Ecto neural progenitor cell (in vitro differentiated cells): ENCODE measurements at regions not wholly inside any gene's neighbourhood (a gene's known extent, or its start where the extent isn't known, plus 50 kb on each side); places are given as distances from the start of the nearest gene placed in this dataset.

Experiments used
- DNase-seq: peaks from one replicate; pipeline ENCODE4 v3.0.0-alpha.2; 2018; ENCODE audit warnings: low spot score

DNA sequence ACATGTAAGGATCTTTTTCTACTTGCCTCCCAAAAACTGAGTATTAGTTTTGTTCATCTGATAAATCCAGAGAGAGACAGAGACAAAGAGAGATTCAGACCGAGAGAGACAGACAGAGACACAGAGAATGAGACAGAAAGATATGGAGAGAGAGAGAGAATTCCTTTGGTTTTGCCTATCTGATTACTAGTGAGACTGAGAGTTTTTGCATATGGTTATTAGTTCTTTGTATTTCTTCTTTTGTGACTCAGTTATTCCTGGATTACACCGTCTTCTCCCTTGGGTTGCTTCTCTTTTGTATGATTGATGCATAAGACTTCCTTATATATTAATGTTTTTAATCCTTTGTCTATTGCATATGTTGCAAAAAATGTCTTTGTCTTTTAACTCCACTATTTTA, 91.2 kb upstream of the SPATA31C2 start:
- no peak for DNase-seq

DNA sequence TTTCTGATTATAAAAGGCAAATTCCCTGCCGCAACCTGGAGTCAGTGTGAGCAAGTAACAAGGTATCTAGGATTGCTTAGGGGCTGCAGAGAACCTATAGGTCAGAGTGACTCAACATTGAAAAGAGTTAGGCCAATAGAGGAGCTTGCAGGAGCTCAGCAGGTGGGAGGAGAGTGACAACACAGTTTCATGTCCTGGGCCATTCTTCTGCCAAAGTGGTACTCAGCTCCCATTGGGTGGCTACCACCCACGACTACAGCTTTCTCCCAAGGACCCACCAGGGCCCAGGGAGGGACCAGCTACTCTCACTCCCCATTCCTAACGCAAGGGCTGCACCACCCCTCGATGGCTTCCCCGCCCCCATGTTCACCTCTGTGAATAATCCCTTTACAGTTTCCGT, 86.7 kb upstream of the SPATA31C2 start:
- no peak for DNase-seq

DNA sequence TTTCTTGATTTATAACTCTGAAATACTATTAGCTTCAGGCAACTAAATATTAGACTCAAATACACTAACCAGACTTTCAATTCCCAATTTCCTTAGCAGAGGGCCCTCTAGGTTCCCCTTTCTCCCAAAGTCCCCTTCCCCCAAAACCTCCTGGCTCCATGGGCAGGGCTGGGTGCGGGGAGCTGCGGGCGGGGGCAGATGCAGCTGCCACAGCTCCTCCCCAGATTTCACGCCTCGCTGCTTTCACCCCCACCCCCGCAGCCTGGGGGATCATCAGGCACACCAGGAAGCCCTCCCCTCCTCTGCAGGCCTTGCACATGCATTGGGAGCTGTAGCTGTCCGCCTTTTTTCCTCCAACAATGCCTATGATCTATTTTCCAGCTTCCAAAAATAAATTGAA, 82.8 kb upstream of the SPATA31C2 start:
- no peak for DNase-seq

DNA sequence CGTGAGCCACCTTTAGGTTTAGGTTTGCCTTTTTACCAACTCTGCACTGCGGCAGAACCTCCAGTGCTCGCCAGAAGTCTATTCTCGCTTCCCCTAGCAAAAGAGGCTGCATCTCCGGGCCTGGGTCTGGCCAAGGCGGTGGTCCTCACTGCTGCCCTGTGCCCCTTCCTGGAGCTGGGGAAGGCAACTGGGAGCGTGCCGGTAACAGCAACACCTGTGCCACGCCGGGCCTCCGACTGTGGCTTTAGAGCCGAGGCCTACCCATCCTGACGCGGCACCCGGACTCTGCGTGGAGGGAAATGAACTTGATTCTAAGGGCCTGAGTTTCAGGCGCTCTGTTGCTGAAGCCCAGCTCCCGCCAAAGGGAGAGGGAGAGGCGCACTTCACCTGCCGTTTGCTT, 82.4 kb upstream of the SPATA31C2 start:
- DNase-seq = no peak

DNA sequence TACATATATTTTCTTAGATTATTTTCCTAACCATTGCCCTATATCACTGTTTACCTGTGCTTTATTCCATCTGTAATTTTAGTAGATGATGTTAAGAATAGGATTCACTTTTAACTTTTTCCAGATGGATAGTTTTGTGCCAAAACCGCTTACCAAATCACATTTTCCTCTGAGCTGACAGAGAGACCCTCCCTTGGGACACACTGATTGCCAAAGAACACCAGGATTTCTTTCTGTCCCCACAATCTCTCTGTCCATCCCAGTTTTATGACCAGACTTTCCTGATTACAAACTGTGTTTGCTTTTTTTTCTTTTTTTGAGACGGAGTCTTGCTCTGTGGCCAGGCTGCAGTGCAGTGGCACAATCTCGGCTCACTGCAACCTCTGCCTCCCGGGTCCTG, 81.3 kb upstream of the SPATA31C2 start:
- DNase-seq = no peak

DNA sequence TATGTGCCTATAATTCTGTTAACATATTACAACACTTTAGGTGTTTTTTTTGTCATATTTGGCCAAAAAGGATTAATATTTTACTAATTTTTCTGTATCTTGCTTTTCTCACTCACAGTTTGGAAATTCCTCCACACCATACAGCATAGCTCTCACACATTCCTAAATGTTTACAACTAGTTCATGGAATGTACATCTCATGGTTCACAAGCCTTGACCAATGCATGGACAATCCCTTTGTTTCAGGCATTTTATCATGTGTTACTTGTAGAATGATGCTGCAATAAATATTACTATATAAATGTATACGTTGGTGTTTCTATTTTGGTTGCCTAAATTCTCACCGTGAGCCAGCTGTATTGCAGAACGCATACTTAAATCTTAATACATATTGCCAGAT, 80.5 kb upstream of the SPATA31C2 start:
- DNase-seq = no peak

DNA sequence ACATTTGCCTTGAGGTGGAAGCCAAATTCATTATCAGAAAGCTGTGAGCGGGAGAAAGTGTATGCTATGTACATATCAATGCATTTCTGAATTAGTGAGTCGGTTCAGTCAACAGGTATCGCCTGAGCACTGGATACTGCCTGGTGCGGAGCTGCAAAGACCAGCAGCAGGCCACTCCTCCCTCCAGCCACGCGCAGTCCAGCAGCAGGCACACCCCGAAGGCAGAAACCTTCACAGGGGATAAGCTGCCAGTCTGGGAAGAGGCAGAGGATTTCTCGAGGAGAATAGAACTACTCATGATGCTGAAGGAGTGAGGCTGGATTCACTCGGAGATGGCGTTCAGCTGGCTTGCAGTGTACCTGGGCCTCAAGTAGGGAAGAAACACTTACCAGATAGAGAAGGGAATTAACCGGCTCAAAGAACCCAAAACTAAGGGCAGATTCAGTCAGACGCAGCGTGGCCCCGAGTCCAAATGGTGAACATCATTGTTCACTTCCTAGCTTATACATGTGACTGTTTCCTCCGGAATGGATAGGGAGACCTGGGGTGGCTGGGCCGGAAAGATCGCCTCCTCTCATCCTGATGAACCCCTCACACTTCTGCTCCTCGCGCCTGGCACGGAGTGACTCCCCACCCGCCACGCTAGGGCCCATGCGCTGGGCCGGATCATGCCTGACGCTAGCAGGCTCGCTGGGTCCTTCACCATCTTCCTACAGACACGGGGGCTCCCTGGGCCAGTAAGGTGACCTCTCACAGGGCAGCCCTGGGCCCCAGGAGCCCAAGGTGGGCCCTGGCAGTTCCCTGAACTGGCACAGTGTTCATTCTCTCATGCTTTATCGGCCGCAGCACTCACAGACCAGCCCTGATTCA, 78.1 kb upstream of the SPATA31C2 start:
- no peak for DNase-seq

DNA sequence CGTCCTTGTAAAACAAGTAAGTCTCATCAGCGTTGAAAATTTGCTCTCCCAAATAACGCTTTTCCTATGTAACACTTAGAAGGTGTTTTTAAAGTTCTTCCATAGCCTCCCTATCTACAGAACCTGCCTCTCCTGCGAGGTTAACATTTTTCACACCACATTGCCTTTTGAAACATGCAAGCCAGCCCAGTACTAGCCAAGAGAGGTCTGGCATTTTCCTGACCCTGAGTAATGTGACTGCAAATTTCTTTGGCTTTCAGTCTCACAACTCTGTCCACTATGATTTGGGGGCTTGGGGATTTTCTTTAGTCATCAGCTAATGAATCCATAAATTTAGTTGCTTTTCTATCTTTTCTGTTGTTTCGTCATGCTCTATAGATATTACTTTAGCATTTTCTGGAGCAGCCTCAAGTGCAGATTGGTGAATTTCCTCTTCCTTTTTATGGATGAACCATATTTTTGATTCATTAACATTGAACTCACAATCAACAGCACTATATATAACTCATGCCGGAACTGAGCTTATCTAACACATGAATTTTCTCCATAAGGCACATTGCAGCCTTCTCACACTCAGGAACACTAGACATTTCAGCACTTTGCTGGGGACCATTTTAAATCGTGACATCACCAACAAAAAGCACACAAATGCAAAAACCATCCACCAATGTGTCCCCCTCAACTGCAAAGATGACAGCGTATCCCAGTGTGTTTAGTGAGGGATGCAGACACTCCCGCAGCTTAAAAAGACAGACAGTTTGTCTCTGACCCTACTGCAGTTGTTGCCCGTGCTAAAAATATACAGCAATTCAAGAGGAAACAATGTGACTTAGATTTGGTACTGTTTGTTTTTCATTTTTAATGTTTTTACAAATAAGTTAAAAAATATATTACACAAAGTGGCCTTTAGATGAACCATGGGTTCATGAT, 77.2 kb upstream of the SPATA31C2 start:
- no peak for DNase-seq

DNA sequence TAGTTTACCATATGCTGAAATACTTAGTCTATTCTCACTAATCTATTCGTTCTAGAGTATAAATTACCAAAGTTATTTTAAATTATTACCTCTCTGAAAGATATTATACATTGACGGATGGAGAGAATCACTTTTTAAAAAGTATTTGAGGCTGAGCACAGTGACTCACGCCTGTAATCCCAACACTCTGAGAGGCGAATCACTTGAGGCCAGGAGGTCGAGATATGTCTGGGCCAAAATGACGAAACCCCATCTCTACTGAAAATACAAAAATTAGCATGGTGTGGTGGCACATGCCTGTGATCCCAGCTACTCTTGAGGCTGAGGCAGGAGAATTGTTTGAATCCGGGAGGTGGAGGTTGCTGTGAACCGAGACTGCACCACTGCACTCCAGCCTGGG, 64.0 kb upstream of the SPATA31C2 start:
- no peak for DNase-seq

DNA sequence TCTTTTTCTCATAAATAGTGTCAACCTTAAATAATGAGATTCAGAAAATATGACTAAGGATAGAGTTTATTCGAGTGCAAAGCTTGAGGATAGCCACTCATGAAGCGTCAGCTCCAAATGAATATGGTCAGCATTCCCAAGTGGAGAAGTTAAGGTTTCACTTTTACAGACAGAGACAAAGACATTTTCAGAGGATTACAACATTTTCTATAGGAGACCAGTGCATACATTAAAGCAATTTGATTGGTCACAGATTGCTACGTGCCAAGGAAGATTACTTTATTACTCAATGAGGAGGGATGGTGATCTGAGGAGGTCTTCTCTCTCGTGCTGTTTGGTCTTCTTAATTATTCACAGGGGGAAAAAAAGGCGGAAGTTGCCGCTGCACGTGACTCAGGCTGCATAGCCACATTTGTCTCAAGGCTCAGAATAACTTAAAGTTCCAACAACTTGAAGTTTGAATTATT, 60.1 kb upstream of the SPATA31C2 start:
- no peak for DNase-seq

DNA sequence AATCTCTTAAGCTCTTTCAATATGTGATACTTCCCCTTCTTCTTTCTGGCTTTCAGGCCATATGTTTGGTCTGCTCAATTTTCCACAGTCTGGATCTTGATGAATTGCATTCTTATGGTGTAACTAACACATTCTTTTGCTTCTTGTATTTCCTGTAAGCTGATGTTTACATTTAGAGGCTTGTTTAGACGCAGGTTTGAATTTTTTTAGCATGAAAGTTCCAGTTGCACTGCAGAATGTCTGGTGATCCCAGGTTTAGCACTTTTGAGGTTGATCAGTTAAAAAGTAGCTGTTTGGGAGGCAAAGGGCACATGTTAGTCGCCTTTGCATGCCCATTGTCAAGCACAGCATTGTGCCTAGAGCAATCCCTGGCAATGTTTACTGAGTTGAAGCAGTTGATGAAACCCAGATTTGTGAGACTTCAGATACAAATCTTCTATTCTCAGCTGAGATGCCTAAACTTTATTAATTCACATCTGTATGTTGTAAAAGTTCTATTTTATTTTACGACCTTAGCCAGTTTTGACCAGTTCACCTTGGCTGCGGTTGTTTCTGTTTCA, 59.6 kb upstream of the SPATA31C2 start:
- DNase-seq = no peak

DNA sequence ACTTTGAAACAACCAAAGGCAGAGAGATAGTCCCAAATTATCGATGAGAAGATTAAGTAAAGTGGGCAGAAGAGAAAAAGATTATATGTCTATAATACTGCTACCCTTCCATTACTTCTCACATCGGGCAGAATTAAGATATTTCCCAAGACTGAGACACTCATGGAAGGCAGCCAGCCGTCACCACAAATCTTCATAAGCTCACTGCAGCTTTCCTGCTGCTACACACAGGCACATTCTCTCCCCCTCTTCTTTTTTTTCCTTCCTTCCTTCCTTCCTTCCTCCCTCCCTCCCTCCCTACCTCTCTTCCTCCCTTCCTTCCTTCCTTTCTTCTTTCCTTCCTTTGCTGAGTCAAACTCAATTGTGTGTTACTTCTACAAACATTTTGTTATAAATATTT, 58.7 kb upstream of the SPATA31C2 start:
- DNase-seq = no peak

DNA sequence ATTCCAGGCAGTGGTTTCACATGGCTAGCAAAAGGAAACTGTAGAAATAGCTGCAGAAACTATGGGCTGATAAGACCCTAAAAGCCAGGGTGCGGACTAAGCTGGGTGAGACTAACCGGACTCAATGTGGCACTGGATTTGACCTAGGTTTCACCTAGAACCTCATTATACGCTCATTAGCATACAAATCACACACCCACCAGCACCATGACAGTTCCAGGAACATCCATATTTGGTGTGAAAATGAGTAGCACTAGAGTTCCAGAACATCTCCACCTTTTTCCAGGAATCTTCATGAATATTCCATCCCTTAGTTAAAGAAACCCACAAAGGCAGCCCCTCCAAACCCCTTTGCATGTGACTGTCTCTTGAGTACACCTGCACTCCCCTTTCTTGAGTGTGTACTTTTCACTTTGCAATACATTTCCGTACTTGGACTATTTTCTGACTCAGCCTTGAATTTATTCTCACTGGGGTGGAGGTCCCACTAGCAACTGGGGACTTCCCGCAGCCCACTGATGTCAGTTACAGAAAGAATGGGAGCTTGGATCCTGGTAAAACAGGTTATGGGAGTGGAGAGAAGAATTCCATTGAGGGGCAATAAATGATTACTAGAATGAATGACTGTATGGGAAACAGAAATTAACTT, 58.0 kb upstream of the SPATA31C2 start:
- no peak for DNase-seq

DNA sequence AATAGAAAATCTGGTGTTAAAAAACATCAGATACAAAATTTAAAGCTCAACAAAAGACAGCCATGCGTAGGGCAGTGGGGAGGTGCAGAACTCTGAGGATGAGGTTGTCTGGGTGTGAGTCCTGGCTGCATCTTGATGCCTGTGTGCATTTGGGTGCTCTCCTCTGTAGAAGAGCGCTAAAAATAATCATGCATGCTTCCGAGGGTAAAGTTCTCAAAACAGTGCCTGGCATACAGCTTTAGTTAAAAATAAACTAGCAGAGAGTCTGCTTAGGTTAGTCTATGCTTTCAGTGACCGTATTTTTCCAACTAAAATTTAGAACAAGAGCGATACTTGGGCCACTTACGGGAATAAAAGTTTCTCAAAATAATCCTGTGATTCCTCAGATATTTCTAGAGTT, 55.5 kb upstream of the SPATA31C2 start:
- no peak for DNase-seq

DNA sequence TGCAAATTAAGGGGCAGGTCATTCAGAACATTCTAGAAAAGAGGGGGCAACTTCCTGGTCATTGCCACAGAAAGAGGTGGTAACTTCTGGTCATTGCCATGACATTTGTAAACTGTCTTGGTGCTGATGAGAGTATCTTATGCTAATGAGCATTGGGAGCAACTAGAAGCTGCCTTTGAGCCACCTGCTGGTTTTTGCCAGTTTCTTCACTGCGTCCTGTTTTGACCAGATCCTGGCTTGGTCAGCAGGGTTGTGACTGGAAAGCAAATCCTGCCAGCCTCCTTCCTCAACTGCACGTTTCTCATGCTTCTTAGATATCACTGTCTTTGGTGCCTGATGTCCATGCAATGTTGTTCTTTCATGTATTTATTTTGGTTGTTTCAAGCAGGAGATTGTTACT, 53.2 kb upstream of the SPATA31C2 start:
- DNase-seq = no peak

DNA sequence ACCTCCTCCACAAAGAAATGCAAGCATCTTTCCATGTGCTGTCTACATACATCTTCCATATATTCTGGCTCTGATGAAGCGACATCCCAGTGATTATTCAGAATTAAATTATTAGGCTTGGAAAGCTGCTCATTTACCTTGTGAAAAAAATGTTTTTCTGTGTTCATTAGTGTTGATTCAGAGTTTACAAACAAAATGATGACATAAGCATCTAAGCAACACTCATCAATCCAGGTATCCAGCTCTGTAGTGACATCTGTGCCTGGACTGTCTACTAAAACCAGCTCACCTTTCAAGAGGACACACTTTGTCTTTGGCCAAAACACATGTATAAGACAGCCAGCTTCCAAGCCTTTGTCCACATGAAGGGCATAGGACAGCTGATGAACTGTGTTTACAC, 51.1 kb upstream of the SPATA31C2 start:
- no peak for DNase-seq
